ENCODE measurements at regions not wholly inside any gene's neighbourhood (a gene's known extent, or its start where the extent isn't known, plus 50 kb on each side); places are given as distances from the start of the nearest gene placed in this dataset.

DNA sequence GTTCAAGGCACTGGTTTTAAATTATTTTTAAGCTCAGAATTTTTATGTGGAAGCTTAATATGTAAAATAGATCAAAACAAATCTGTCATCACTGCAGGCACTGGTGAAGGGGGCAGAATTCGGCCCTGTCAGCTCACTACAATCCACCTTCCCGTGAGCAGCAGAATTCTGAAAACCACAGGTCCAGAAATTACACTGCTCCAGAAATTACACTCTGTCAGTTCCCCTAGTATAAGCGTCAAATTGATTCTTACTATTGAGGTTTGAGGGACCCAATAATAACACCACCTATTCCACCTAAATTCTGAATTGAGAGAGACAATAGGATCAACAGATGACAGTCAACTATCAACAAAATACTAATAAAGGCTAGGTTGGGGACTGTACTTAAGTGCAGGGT lies 245.5 kb downstream of the PHLDA1 start:
- 93 to 100% (median 99%) methylated on average over 3 of the region's 3 CpGs for WGBS, 3 donors

DNA sequence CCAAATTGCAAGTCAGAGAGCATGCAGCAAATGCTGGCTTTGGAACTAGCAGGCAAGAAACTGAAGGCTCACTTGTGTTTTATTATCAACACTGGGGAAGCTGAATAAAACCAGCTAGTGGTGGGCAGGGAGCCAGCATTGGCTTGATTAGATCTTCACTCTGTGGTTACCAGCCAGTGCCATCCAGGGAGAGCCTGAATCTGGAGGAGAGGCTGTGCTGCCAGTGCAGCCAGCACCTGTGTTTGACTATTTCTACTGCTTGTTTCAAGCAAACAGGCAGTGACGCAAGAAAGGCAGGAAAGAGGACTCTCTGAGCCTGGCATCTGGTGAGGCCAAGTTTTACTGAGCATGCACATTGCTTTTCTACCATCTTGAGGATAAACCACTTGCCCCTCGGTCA lies 247.0 kb downstream of the PHLDA1 start:
- 43 to 74% (median 66%) methylated on average over 2 of the region's 2 CpGs for WGBS, 3 donors
- no peak overlapping the region for H3K27ac ChIP-seq (ENCODE audit: low read depth, low read length)

More for the DNA sequence above, 245.5 kb downstream of the PHLDA1 start:
- H3K27ac ChIP-seq (ENCODE audit: low read depth, low read length): no peak overlapping the region

DNA sequence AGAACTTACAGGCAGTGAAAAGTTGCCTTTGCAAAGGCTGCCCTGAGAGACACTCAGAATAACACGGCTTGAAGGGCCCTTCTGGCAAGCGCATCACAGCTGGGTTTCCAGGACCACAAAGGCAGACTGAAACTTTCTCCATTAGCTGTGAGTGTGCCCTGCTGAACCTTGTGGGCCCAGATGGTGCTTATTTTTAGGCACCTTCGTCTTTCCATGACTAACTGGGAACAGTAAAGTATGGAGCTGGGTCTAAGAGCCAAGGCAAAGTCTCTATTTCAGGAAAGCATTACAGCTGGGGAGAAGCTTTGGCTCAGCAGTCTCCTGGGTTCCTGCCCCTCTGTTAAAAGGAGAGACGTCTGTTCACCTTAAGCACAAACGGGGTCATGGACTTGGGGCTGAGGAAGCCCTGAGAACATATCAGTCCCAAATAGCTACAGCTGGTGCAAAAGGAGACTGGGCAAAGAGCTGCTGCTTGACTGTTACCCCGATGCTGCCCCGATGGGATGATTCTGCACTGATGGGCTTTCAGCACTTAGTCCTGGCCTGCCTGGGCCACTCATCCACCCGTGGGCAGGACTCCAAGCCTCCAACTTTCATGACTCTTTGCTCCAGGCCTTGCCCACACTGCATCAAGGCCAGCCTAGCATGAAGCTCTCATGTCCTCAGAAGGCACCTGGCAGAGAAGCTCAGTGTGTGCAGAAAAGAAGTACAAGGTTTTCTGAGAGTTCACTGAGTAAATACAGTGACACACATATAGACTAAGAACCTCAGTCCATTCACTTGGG lies 248.3 kb downstream of the PHLDA1 start:
- H3K27ac ChIP-seq (ENCODE audit: low read depth, low read length): no peak overlapping the region
- 64 to 83% (median 69%) methylated on average over 8 of the region's 8 CpGs for WGBS, 3 donors

DNA sequence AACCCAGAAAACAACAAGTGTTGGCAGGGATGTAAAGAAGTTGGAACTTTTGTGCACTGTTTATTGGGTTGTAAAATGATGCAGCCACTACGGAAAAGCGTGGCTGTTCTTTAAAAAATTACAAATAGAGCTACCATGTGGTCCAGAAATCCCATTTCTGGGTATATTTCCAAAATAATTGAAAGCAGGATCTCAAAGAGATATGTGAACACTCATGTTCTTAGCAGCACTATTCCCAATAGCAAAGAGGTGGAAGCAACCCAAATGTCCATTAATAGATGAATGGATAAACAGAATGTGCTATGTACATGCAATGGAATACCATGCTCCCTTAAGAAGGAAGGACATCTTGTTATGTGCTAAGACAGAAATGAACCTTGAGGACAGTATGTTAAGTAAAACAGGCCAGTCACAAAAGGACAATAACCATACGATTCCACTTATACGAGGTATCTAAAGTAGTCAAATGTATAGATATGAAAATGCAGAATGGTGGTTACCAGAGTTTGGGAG lies 249.5 kb downstream of the PHLDA1 start:
- 63 to 85% (median 68%) methylated on average over 4 of the region's 4 CpGs for WGBS, 3 donors
- no peak overlapping the region for H3K27ac ChIP-seq (ENCODE audit: low read depth, low read length)

DNA sequence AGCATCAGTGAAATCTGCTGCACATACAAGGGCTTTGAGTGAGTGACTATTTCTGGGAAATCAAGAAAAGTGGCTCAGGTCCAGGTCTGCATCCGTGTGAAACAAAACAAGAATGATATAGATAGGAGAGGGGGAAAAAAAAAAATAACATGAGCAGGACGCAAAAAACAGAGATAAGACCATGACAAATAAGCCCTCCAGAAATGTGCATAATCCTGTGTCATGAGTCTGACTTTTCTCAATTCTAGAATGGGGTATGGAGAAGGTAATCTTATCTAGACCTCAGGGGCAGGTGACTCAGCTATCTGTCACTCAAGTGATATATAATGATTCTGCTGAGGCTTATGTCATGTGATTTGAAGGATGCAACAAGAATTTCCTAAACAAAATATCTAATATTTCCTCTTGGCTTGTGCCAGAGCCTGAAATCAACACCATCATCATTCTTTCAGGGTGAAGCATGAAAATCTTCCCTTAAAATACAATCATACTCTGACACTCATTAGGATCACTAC lies 250.0 kb downstream of the PHLDA1 start:
- 19 to 53% (median 45%) methylated on average over 2 of the region's 2 CpGs for WGBS, 3 donors
- no peak overlapping the region for H3K27ac ChIP-seq (ENCODE audit: low read depth, low read length)

DNA sequence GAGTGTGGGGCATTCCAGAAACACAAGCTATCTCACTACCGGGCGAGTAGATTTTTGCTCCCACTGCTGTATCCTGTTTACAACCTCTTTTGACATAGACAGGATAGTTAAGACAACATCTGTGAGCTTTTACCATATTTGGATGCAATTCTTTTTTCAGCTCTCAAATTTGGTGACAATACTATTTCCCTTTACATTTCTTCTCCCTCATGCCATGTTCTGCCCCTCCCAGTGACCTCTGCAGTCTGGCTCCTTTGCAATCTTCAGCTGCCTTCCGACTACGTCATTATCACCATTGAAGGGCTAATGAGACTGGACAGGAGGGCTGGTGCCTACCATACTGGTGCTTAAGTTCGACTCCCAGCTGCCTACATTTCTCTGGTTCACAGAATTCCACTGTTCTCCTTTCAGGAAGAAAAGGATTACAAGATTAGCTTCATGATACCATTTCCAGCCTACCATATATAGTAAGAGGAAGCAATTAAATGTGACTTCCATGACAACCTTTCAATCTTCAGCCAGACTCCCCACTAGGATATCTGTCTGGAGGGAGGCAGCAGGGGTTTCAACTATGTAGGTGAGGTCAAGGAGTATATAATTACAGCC lies 251.6 kb downstream of the PHLDA1 start:
- WGBS, 3 donors: 81 to 89% (median 82%) methylated on average over 5 of the region's 5 CpGs
- H3K27ac ChIP-seq (ENCODE audit: low read depth, low read length): no peak overlapping the region

DNA sequence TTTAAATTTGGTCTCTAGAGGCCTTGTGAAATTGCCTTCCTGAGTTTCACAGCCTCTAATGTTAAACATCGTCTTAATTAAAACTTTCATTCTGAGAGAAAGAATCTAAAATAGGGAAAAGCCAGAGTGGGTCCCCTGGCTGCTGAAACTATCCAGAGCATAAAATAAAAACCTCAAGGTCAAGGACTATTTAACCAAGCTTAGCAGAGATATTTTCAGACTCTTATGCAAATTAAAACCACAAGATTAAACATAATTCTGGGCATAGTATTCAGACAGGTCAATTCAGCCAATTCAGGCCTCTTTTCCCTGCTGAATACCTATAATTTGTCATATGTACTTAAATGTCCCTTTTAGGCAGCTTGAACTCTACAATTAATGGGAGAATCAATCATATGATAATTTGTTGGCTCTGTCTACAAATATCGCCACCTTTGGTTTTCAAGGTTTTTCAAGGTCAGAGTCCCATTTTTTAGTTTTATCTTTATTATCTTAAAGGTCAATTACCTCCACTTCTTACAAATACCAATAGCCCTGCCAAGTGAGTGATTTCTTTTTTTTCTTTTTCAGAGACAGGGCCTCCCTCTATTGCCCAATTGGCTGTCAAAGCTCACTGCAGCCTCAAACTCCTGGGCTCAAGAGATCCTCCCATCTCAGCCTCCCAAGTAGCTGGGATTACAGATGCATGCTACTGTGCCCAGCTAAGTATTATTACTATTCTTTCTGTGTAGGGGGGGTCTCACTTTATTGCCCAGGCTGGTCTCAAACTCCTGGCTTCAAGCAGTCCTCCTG lies 257.1 kb downstream of the PHLDA1 start:
- H3K27ac ChIP-seq (ENCODE audit: low read depth, low read length): no peak overlapping the region
- WGBS, 3 donors: 32 to 82% (median 70%) methylated on average over 2 of the region's 2 CpGs

DNA sequence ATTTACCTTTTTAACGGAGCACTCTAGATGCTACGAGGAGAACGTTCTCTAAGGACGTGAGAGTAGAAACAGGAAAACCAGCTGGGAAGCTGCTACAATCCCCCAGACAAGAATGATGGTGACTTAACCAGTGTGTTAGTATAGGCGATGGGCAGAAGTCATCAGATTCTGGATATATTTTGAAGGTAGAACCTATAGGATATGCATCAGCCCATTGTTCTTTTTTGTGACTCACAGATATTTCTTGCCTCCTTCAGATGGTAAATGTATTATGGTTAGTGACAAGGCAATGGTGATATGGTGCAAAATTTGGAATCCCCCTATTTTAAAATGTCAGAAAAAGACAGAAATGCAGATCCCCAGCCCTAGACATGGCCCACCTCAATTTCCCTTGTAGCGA lies 258.2 kb downstream of the PHLDA1 start:
- 83 to 96% (median 90%) methylated on average over 6 of the region's 6 CpGs for WGBS, 3 donors
- no peak overlapping the region for H3K27ac ChIP-seq (ENCODE audit: low read depth, low read length)

DNA sequence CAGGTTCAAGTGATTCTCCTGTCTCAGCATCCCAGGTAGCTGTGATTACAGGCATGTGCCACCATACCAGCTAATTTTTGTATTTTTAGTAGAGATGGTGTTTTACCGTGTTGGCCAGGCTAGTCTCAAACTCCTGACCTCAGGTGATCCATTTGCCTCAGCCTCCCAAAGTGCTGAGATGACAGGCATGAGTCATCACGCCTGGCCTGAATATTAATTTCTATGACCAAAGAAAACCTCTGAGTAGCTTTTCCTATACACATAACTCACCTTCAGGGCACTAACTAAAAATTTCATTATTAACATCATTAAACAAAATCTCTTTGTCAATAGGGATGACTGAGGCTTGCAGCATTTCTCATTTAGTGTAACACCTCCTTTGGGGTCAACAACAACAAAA lies 259.6 kb upstream of the KRR1 start:
- no peak overlapping the region for H3K27ac ChIP-seq (ENCODE audit: low read depth, low read length)
- 93 to 98% (median 94%) methylated on average over 2 of the region's 2 CpGs for WGBS, 3 donors

DNA sequence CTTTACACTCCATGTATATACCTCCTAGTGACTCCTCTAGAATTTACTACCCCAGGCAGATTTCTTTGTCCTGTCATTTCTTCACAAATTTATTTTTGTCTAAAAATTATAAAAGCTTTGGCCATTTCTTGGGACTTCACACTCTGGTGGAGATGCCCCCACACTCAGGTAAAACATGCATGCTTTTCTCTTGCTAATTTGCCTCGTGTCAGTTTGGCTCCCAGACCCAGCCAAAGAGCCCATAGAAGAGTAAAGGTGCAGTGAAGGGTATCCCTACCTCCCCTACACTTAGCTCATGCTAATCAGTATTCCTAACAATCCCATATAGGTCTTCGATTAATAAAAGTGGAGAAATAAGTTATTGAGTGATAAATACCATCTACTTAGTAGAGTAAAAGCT lies 256.5 kb upstream of the KRR1 start:
- WGBS, 3 donors: 68 to 72% (median 70%) methylated on average over 2 of the region's 2 CpGs
- no peak overlapping the region for H3K27ac ChIP-seq (ENCODE audit: low read depth, low read length)

DNA sequence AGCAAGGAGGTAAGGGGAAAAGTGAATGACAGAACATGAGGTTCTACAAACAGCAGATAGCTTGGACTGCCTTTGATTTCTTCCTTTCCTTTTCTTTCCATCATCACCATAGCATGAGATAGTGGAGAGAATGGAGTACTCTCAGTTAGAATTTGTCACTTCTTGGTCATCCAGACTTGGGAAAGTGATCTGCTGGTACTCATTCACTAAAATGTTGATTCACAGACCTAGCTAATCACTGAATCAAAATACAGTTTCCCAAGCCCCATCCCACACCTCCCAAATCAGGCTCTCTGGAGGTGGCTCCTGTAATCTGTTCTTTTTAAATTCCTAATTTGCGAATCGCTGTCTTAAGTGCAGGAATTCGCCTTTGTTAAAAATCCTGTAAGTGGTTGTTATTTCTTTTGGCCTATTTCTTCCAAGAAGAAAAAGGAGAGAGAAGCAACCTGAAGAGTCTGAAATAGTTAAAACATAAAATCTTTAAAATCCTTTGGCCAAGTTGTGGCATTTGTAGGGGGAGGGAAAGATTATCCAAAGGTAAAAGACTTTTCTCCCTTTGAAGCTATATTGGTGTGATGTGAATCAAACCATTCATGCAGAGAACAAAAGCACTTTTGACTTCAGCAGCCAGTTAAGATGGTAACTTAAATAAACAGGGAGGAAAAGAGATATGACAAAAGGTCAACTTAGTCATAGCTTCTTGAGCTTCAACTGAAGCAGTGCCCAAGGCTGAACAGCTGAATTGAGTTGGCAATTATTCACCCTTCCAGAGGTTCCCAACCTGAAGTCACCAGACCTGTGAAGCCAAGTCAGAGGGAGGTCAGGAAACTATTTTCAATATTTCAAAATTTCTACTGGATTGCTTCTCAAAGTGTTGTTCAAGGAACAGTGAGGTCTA lies 255.1 kb upstream of the KRR1 start:
- 93 to 98% (median 96%) methylated on average over 3 of the region's 3 CpGs for WGBS, 3 donors

DNA sequence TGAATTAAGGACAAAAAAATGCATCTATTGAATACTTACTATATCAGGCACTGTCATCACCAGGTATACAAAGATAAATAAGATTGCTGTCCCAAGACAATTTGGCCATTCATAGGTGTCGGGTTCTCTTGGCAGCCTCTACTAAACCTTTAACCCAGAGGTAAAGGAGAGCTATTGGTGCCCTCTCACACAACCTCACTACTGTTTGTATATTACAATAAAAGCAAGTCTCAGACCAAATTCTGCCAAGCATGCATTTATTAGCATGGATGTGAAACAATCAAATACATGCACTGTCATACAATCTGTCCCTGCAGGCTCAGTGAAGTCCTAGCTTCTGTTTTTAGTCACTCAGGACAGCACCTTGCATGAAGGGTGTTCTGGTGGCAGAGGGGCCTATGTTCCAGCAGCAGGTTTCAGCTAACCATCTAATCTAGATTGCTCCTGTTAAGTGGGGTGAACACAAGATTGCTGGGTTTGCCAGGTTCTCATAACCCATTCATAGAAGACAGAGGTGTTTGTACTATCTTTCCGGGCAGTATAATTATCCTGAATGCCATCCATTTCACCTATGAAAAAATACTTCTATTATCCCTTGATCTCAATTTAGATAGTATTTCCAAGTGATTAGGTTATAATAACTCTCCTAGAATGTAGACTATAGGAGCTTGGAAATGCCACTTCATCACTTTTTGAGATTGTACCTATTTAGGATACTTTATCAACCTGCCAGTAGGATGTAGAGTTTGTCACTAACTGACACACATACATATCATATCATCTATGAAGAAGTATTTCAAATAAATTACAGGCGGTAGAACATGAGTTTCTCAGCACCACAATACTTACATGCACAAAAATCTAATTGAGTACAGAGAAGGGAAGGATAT lies 254.0 kb upstream of the KRR1 start:
- 81 to 93% (median 89%) methylated on average over 3 of the region's 3 CpGs for WGBS, 3 donors
- no peak overlapping the region for H3K27ac ChIP-seq (ENCODE audit: low read depth, low read length)

More for the DNA sequence above, 255.1 kb upstream of the KRR1 start:
- H3K27ac ChIP-seq (ENCODE audit: low read depth, low read length): no peak overlapping the region

DNA sequence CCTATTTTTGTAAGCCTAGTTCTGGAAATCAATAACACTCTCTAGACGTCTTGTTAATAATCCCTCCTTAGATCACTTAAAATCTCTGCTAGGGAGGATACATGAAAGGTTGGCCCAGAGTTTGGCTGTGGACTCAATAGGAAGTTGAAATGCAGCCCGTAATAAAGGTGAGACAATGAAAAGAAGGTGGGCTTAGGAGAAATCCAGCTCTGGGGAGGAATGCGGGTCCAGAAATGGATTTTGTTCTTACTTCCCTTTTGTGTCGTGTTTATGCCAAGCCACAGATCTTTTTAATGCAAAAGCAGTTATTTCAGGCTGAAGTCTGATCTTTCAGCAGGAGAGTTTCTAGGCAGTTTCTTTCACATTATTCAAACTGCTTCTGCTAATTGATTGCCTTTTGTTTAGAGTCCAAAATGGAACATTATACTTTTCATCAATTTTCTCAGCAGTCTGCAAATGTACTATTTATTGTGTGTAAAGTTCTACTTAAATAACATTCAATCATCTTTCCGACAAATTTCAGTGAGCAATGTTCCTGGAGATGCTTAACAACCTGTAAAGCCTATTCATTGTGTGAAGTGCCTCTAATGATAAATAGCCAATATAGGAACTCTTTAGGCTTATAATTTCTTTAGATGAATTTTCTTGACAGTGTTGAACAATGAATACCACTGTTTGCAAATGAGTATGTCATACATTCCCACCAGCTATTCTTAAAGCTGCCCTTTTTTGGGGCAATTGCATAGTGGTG lies 252.9 kb upstream of the KRR1 start:
- WGBS, 3 donors: 73 to 77% (median 75%) methylated on average over 5 of the region's 5 CpGs
- H3K27ac ChIP-seq (ENCODE audit: low read depth, low read length): no peak overlapping the region

DNA sequence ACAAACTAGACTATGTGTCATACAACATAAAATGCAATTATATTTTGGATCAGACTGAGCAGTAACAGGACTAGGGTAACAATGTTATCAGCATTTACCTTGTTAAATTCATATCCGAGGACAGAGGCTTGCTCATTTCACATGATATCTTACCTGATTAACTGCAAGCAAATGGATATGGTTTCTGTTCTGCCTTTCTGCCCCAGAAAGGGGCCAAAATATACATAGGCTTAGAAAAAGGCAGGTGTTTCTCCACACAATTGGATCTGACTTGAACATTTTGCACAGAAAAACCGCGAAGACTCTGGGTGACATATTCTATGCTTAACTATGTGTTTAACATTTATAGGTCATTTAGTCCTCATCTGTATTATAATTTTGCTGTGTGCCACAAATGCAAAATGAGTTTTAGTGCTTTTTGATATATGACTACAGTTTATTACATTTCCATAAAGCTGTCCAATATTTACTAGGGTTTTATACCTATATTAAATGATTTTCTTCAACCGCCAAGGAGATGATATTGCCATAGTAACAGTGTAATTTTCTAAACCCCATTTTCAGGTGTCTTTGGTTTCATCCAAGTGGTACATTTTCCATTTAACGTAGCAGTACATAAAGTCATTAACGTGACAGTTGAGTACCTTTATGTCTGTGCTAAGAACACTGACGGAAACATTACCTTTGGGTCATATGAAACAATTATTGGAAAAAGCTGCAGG lies 249.3 kb upstream of the KRR1 start:
- no peak overlapping the region for H3K27ac ChIP-seq (ENCODE audit: low read depth, low read length)
- 88 to 94% (median 94%) methylated on average over 7 of the region's 7 CpGs for WGBS, 3 donors

DNA sequence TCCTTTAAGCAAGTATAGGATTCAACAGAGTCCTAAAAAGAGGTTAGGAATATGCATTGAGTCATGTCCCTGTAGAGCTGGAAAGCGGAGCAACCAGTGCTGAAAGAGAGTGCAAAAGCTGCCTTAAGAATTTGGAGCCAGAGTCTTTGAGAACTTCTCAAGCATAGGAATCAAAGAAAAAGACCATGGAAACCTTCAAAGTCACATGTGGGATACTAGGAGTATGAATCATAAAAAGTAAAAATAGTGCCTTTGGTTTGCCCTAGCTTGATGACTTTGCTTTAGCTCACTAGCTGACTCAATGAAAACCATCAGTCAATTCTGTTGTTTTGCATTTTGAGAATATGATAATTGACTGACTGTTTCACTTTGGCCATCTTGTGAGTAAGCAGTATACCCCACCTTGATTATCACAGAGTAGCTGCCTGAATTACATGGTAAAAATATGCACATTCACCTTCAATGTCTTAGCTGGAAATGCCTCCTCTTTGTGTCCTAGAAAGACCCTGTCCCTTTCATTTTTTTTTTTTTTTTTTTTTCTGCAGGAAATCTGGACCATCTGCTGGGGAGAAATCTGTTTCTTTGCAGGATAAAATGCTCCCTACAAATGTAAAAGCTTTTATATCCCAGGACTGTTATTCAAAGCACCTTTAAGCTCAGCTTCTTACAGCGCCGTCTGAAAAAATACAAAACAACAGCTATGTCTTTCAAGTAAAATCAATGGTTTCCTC lies 248.6 kb upstream of the KRR1 start:
- 90 to 94% (median 90%) methylated on average over 3 of the region's 3 CpGs for WGBS, 3 donors
- no peak overlapping the region for H3K27ac ChIP-seq (ENCODE audit: low read depth, low read length)

Data from adipose tissue (tissue), 3 donors.